Activated CD4-positive, alpha-beta T cell treated with anti-CD3 and anti-CD28 coated beads, Interleukin-2, amount 10 ng/mL, durations not matched to agents 7 days and 5 days (primary cell): ENCODE measurements at regions not wholly inside any gene's neighbourhood (a gene's known extent, or its start where the extent isn't known, plus 50 kb on each side); places are given as distances from the start of the nearest gene placed in this dataset.
"Not testable (repeated sequence)": the region's sequence is repeated elsewhere in the genome, so short reads cannot be mapped to it uniquely, and the experiment has no call there.

ENCODE experiments used
- CTCF ChIA-PET: fragments of 350-600 bp; sonication (Branson Sonifier 250); formaldehyde crosslinking; loops from one replicate; lab custom pipeline; 2021; ENCODE audit warnings: antibody characterized with exemption; lab: Charles Lee
- POLR2A ChIA-PET: fragments of 350-600 bp; sonication (Branson Sonifier 250); formaldehyde crosslinking; loops from one replicate; lab custom pipeline; 2021; ENCODE audit warnings: antibody characterized with exemption; lab: Charles Lee
- DNase-seq: peaks from one replicate; pipeline ENCODE4 v3.0.0-alpha.2; 2020
- H3K27ac Mint-ChIP-seq: one replicate; pipeline ENCODE4 v1.8.0; 2021; ENCODE audit warnings: mild to moderate bottlenecking, moderate library complexity, mixed read lengths
- H3K27me3 Mint-ChIP-seq: one replicate; pipeline ENCODE4 v1.8.0; 2021; ENCODE audit warnings: mixed read lengths
- H3K36me3 Mint-ChIP-seq: one replicate; pipeline ENCODE4 v1.8.0; 2021; ENCODE audit warnings: low read depth, mixed read lengths
- H3K4me1 Mint-ChIP-seq: one replicate; pipeline ENCODE4 v1.8.0; 2021; ENCODE audit warnings: mixed read lengths
- H3K4me3 Mint-ChIP-seq: one replicate; pipeline ENCODE4 v1.8.0; 2021; ENCODE audit warnings: mild to moderate bottlenecking, moderate library complexity, mixed read lengths
- H3K9me3 Mint-ChIP-seq: one replicate; pipeline ENCODE4 v1.8.0; 2021; ENCODE audit warnings: mixed read lengths

GRCh38 chr5:42109006-42109572 lies 184.0 kb downstream of the FBXO4 start:
- ChIA-PET POLR2A (no interaction called here), CTCF (no interaction called here)
- DNase-seq = no peak
- Mint-ChIP-seq H3K27ac (no peak overlapping the region), H3K4me1 (no peaks in the 10 kb centered on the region), H3K4me3 (no peak overlapping the region), H3K9me3 (peaks cover 10% of the 10 kb centered on the region), H3K36me3 (no peaks in the 10 kb centered on the region), H3K27me3 (no peaks in the 10 kb centered on the region)

- CTCF ChIA-PET, DNase-seq, H3K36me3 Mint-ChIP-seq, H3K9me3 Mint-ChIP-seq, H3K4me1 Mint-ChIP-seq, H3K27ac Mint-ChIP-seq, POLR2A ChIA-PET, H3K27me3 Mint-ChIP-seq, H3K4me3 Mint-ChIP-seq: not testable (repeated sequence)
Observed at GRCh38 chr5:42115721-42116120, 190.6 kb downstream of the FBXO4 start.

- CTCF ChIA-PET = no interaction called here
- POLR2A ChIA-PET = no interaction called here
- Mint-ChIP-seq H3K4me1 (no peaks in the 10 kb centered on the region), H3K4me3 (no peak overlapping the region), H3K27me3 (no peaks in the 10 kb centered on the region), H3K36me3 (no peaks in the 10 kb centered on the region), H3K9me3 (no peaks in the 10 kb centered on the region), H3K27ac (no peak overlapping the region)
- DNase-seq = no peak
Observed at GRCh38 chr5:42120070-42120469, 195.0 kb downstream of the FBXO4 start.

- no peak for DNase-seq
- H3K4me3 Mint-ChIP-seq = no peak overlapping the region
- POLR2A ChIA-PET = no interaction called here
- CTCF ChIA-PET = interaction anchor here (0.6 kb wide), 1 partner anchor 29 kb away, joined by 3 read pairs; no protein-coding TSS in a partner anchor
- H3K9me3 Mint-ChIP-seq = no peaks in the 10 kb centered on the region
- no peaks in the 10 kb centered on the region for H3K27me3 Mint-ChIP-seq
- no peak overlapping the region for H3K27ac Mint-ChIP-seq
- H3K36me3 Mint-ChIP-seq = no peaks in the 10 kb centered on the region
- H3K4me1 Mint-ChIP-seq = no peaks in the 10 kb centered on the region
Observed at GRCh38 chr5:42121401-42121800, 196.3 kb downstream of the FBXO4 start.

- Mint-ChIP-seq H3K36me3 (no peaks in the 10 kb centered on the region), H3K4me1 (no peaks in the 10 kb centered on the region), H3K9me3 (no peaks in the 10 kb centered on the region), H3K27me3 (no peaks in the 10 kb centered on the region), H3K27ac (no peak overlapping the region), H3K4me3 (no peak overlapping the region)
- ChIA-PET CTCF (no interaction called here), POLR2A (no interaction called here)
- DNase-seq = no peak
Observed at GRCh38 chr5:42131081-42131480, 206.0 kb downstream of the FBXO4 start.

DNA sequence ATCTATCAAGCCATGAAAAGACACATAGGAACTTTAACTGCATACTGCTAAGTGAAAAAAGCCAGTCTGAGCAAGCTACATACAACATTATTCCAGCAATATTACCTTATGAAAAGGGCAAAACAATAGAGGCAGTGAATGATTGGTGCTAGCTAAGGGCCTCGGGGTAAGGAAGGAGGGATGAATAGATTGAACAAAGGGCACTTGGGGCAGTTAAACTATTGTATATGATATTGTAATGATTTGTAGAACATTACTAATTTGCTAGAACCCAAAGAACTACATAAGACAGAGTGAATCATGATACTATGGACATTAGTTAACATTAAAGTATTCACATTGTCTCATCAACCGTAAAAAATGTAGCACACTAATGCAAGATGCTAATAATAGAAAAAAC lies 218.3 kb downstream of the FBXO4 start:
- Mint-ChIP-seq H3K36me3 (no peaks in the 10 kb centered on the region), H3K27ac (no peak overlapping the region), H3K27me3 (no peaks in the 10 kb centered on the region), H3K9me3 (peaks cover 6% of the 10 kb centered on the region), H3K4me1 (no peaks in the 10 kb centered on the region), H3K4me3 (no peak overlapping the region)
- ChIA-PET CTCF (no interaction called here), POLR2A (no interaction called here)
- DNase-seq = no peak

- Mint-ChIP-seq H3K9me3 (peaks cover 27% of the 10 kb centered on the region), H3K27me3 (no peaks in the 10 kb centered on the region), H3K4me1 (no peaks in the 10 kb centered on the region), H3K36me3 (no peaks in the 10 kb centered on the region), H3K27ac (no peak overlapping the region), H3K4me3 (no peak overlapping the region)
- DNase-seq = no peak
- CTCF ChIA-PET = interaction anchor here (0.6 kb wide), 1 partner anchor 122 kb away, joined by 3 read pairs; no protein-coding TSS in a partner anchor
- POLR2A ChIA-PET = no interaction called here
Observed at GRCh38 chr5:42148813-42149212, 223.7 kb downstream of the FBXO4 start.

- H3K9me3 Mint-ChIP-seq = no peaks in the 10 kb centered on the region
- H3K36me3 Mint-ChIP-seq = no peaks in the 10 kb centered on the region
- H3K4me1 Mint-ChIP-seq = no peaks in the 10 kb centered on the region
- no peak overlapping the region for H3K27ac Mint-ChIP-seq
- POLR2A ChIA-PET = no interaction called here
- H3K4me3 Mint-ChIP-seq = no peak overlapping the region
- CTCF ChIA-PET = no interaction called here
- DNase-seq = no peak
- H3K27me3 Mint-ChIP-seq = no peaks in the 10 kb centered on the region
Observed at GRCh38 chr5:42157215-42157614, 232.1 kb downstream of the FBXO4 start.

DNA sequence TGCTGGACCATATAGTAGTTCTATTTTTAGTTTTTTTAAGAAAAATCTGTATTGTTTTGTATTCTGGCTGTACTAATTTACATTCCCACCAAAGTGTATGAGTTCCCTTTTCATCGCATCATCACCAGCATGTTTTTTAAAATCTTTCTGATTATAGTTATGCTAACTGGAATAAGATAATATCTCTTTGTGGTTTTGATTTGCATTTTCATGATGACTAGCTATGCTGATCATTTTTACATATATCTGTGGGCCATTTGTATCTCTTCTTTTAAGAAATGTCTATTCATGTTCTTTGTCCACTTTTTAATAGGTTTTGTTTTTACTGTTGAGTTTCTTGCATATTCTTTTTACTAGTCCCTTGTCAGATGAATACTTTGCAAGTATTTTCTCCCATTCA lies 238.0 kb downstream of the FBXO4 start:
- Mint-ChIP-seq H3K27me3 (peaks cover 3% of the 10 kb centered on the region), H3K27ac (no peak overlapping the region), H3K9me3 (no peaks in the 10 kb centered on the region), H3K4me3 (no peak overlapping the region), H3K4me1 (no peaks in the 10 kb centered on the region), H3K36me3 (no peaks in the 10 kb centered on the region)
- ChIA-PET POLR2A (no interaction called here), CTCF (no interaction called here)
- no peak for DNase-seq

- no peak for DNase-seq
- no peaks in the 10 kb centered on the region for H3K36me3 Mint-ChIP-seq
Observed at GRCh38 chr5:42168091-42168670, 243.1 kb downstream of the FBXO4 start.

DNA sequence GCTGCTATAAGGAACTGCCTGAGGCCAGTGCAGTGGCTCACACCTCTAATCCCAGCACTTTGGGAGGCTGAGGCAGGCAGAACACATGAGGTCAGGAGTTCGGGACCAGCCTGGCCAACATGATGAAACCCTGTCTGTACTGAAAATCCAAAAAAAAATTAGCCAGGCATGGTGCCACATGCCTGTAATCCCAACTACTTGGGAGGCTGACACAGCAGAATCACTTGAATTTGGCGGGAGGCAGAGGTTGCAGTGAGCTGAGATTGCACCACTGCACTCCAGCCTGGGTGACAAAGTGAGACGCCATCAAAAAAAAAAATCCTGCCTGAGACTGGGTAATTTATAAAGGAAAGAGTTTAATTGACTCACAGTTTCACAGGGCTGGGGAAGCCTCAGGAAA lies 247.1 kb upstream of the GHR start:
- POLR2A ChIA-PET, H3K27me3 Mint-ChIP-seq, H3K4me3 Mint-ChIP-seq, H3K27ac Mint-ChIP-seq, CTCF ChIA-PET, H3K4me1 Mint-ChIP-seq, DNase-seq, H3K36me3 Mint-ChIP-seq, H3K9me3 Mint-ChIP-seq: not testable (repeated sequence)

More at GRCh38 chr5:42168091-42168670, 243.1 kb downstream of the FBXO4 start:
- no peaks in the 10 kb centered on the region for H3K9me3 Mint-ChIP-seq
- H3K4me3 Mint-ChIP-seq = no peak overlapping the region
- H3K27me3 Mint-ChIP-seq = peaks cover 3% of the 10 kb centered on the region
- H3K4me1 Mint-ChIP-seq = no peaks in the 10 kb centered on the region
- ChIA-PET POLR2A (no interaction called here), CTCF (no interaction called here)
- no peak overlapping the region for H3K27ac Mint-ChIP-seq

DNA sequence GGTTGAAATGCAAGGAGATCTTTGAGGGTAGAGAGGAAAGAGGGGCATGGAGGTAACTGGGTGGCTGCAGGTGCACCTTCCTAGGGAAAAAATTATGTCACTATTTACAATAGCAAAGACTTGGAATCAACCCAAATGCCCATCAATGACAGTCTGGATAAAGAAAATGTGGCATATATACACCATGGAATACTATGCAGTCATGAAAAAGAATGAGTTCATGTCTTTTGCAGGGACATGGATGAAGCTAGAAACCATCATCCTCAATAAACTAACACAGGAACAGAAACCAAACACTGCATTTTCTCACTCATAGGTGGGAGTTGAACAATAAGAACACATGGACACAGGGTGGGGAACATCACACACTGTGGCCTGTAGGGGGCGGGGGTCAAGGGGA lies 243.4 kb upstream of the GHR start:
- H3K27ac Mint-ChIP-seq, H3K4me1 Mint-ChIP-seq, H3K36me3 Mint-ChIP-seq, H3K27me3 Mint-ChIP-seq, H3K9me3 Mint-ChIP-seq, DNase-seq, H3K4me3 Mint-ChIP-seq, CTCF ChIA-PET, POLR2A ChIA-PET: not testable (repeated sequence)

GRCh38 chr5:42216904-42217303 lies 206.3 kb upstream of the GHR start:
- no peaks in the 10 kb centered on the region for H3K9me3 Mint-ChIP-seq
- H3K36me3 Mint-ChIP-seq = no peaks in the 10 kb centered on the region
- no peaks in the 10 kb centered on the region for H3K4me1 Mint-ChIP-seq
- POLR2A ChIA-PET = no interaction called here
- H3K27me3 Mint-ChIP-seq = no peaks in the 10 kb centered on the region
- CTCF ChIA-PET = no interaction called here
- DNase-seq = no peak
- no peak overlapping the region for H3K4me3 Mint-ChIP-seq
- H3K27ac Mint-ChIP-seq = no peak overlapping the region

DNA sequence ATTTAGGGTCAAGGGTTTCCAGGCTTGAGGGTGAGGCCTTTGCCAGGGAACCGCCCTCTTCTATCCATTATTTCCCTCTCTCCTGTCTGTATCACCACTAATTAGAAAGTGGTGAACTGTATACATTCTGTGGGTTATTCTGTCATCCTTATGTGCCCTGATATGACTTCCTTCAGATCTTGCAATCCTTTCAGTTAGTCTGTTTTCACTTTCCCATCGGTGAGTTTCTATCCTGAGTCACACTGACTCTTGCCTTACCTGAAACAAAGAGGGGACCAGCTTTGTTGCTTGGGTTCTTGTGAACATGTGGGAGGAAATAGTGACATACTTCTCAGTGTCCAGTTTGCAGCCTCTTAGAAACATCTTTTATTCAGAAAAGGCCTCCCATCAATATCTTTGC lies 205.4 kb upstream of the GHR start:
- no peak for DNase-seq
- Mint-ChIP-seq H3K4me1 (no peaks in the 10 kb centered on the region), H3K27me3 (no peaks in the 10 kb centered on the region), H3K4me3 (no peak overlapping the region), H3K9me3 (no peaks in the 10 kb centered on the region), H3K36me3 (no peaks in the 10 kb centered on the region), H3K27ac (no peak overlapping the region)
- ChIA-PET CTCF (no interaction called here), POLR2A (no interaction called here)
